Endothelial cell of umbilical vein (primary cell): ENCODE measurements at regions not wholly inside any gene's neighbourhood (a gene's known extent, or its start where the extent isn't known, plus 50 kb on each side); places are given as distances from the start of the nearest gene placed in this dataset.
"Not testable (repeated sequence)": the region's sequence is repeated elsewhere in the genome, so short reads cannot be mapped to it uniquely, and the experiment has no call there.

ENCODE experiments used
- BruUV-seq: library from RNA; stranded (reverse); fragments of 400-500 nt; replicated peaks from 2 replicates; lab custom pipeline; 2021; lab: Mats Ljungman, UMichigan
- CTCF ChIA-PET: fragments of 300-600, 350-600 bp; sonication (Branson Sonifier 250); formaldehyde crosslinking; loops from one replicate; lab custom pipeline; 2021; ENCODE audit warnings: antibody characterized with exemption, inconsistent platforms; lab: Charles Lee
- POLR2A ChIA-PET: fragments of 300-600, 350-600 bp; sonication (Branson Sonifier 250); formaldehyde crosslinking; loops from one replicate; lab custom pipeline; 2021; ENCODE audit warnings: antibody characterized with exemption, inconsistent platforms; lab: Charles Lee
- DNase-seq: peaks from one replicate; pipeline ENCODE4 v3.0.0-alpha.2; 2011; ENCODE audit warnings: low read depth, low spot score
- FAIRE-seq: peaks from 2 replicates; lab custom pipeline; 2011; peaks lifted over from hg19 to GRCh38; lab: Jason Lieb, UNC
- H2AFZ ChIP-seq: 2 replicates; pipeline ENCODE4 v1.6.0; 2012; ENCODE audit warnings: low read depth, low read length, control low read depth, inconsistent platforms
- H3K27ac ChIP-seq: 2 replicates; pipeline ENCODE4 v1.5.1; 2011; ENCODE audit warnings: low read depth, mild to moderate bottlenecking, control low read depth, low read length, moderate library complexity; ENCODE audit not compliant: insufficient read depth
- H3K27me3 ChIP-seq, 2 experiments: 2 replicates each; pipeline versions ENCODE4 v1.6.0 to v1.6.1; 2011; ENCODE audit warnings: low read length in 2 of 2, mixed read lengths in 1 of 2; ENCODE audit not compliant: control insufficient read depth in 2 of 2, insufficient read depth in 2 of 2
- H3K36me3 ChIP-seq, 2 experiments: 2 replicates in 1 of 2; 3 replicates in 1 of 2; pipeline ENCODE4 v1.5.1; 2011; ENCODE audit warnings: low read length in 2 of 2, mild to moderate bottlenecking in 1 of 2, moderate library complexity in 1 of 2; ENCODE audit not compliant: control insufficient read depth in 2 of 2, insufficient read depth in 2 of 2; ENCODE audit errors: extremely low read depth in 1 of 2
- H3K4me1 ChIP-seq: 3 replicates; pipeline ENCODE4 v1.5.1; 2011; ENCODE audit warnings: mild to moderate bottlenecking, low read length; ENCODE audit not compliant: control insufficient read depth, insufficient read depth; ENCODE audit errors: extremely low read depth
- H3K4me2 ChIP-seq: 2 replicates; pipeline ENCODE4 v1.6.1; 2011; ENCODE audit warnings: low read length, control low read depth, mixed read lengths; ENCODE audit not compliant: insufficient read depth
- H3K4me3 ChIP-seq, 3 experiments: fragments of 200-600 bp in 1 of 3; sonication (generic), shearing (Covaris generic) in 1 of 3; replicated peaks in 1 of 3; 2 replicates each; pipeline ENCODE4 v1.5.1; 2011 to 2016; ENCODE audit warnings: control low read depth in 3 of 3, low read length in 3 of 3, mild to moderate bottlenecking in 2 of 3, inconsistent platforms in 1 of 3, low read depth in 1 of 3, moderate library complexity in 1 of 3; ENCODE audit not compliant: insufficient read depth in 1 of 3
- H3K79me2 ChIP-seq: 2 replicates; pipeline ENCODE4 v1.6.0; 2012; ENCODE audit warnings: low read length, inconsistent platforms; ENCODE audit not compliant: control insufficient read depth, insufficient read depth
- H3K9ac ChIP-seq: replicated peaks from 2 replicates; pipeline ENCODE3; 2011; ENCODE audit warnings: low read length, control low read depth; ENCODE audit not compliant: insufficient read depth; ENCODE audit errors: extremely low read depth
- H3K9me1 ChIP-seq: replicated peaks from 3 replicates; pipeline ENCODE4 v1.6.0; 2011; ENCODE audit warnings: mild to moderate bottlenecking, low read length; ENCODE audit not compliant: control insufficient read depth, insufficient read depth; ENCODE audit errors: extremely low read depth
- H3K9me3 ChIP-seq: replicated peaks from 2 replicates; pipeline ENCODE4 v1.5.1; 2012; ENCODE audit warnings: low read length, inconsistent platforms; ENCODE audit not compliant: control insufficient read depth, insufficient read depth
- H4K20me1 ChIP-seq: replicated peaks from 2 replicates; pipeline ENCODE3; 2011; ENCODE audit warnings: mild to moderate bottlenecking, low read length; ENCODE audit not compliant: control insufficient read depth, insufficient read depth; ENCODE audit errors: extremely low read depth
- CTCF ChIP-seq, 2 donors: IDR thresholded peaks; 1 replicate in 1 of 2; 2 replicates in 1 of 2; pipeline ENCODE4 v1.5.1; 2011; ENCODE audit warnings: low read length in 2 of 2, mild to moderate bottlenecking in 2 of 2, moderate library complexity in 2 of 2, control low read depth in 1 of 2, inconsistent platforms in 1 of 2, low read depth in 1 of 2; ENCODE audit not compliant: insufficient read depth in 1 of 2; ENCODE audit errors: extremely low read depth in 1 of 2
- EZH2 ChIP-seq: IDR thresholded peaks from 2 replicates; pipeline ENCODE4 v1.6.1; 2012; ENCODE audit warnings: borderline replicate concordance, low read depth, mild to moderate bottlenecking, moderate library complexity, low read length, inconsistent platforms; ENCODE audit not compliant: severe bottlenecking
- FOS ChIP-seq: IDR thresholded peaks from 2 replicates; pipeline ENCODE4 v1.6.1; 2011; ENCODE audit warnings: mild to moderate bottlenecking, low read length, moderate library complexity, borderline replicate concordance; ENCODE audit not compliant: insufficient read depth
- GATA2 ChIP-seq: IDR thresholded peaks from 2 replicates; pipeline ENCODE4 v1.7.0; 2011; ENCODE audit warnings: low read depth, mild to moderate bottlenecking, moderate library complexity, mixed read lengths, low read length; ENCODE audit not compliant: insufficient read length, insufficient read depth
- JUN ChIP-seq: IDR thresholded peaks from 2 replicates; pipeline ENCODE4 v1.6.1; 2011; ENCODE audit warnings: borderline replicate concordance, low read depth; ENCODE audit not compliant: insufficient read length, insufficient read depth
- MAX ChIP-seq: IDR thresholded peaks from 2 replicates; pipeline ENCODE4 v1.6.1; 2011; ENCODE audit not compliant: insufficient read depth, insufficient read length
- MYC ChIP-seq: IDR thresholded peaks from one replicate; pipeline ENCODE4 v1.6.1; 2011; ENCODE audit warnings: mild to moderate bottlenecking, low read depth, low read length
- POLR2A ChIP-seq: IDR thresholded peaks from 2 replicates; pipeline ENCODE4 v1.6.1; 2012; ENCODE audit warnings: low read depth, mild to moderate bottlenecking, control low read depth, low read length
- POLR2AphosphoS5 ChIP-seq: IDR thresholded peaks from 2 replicates; pipeline ENCODE4 v1.6.1; 2012; ENCODE audit warnings: low read depth, mild to moderate bottlenecking, control low read depth, low read length, moderate library complexity; ENCODE audit not compliant: insufficient read depth
- dilution Hi-C: fragments of 300-500 bp; cut with MboI; formaldehyde crosslinking; loops from one replicate; pipeline ENCODE4 v1.15.0; 2019; ENCODE audit warnings: low sequenced_read_pairs; ENCODE audit not compliant: extremely low pct_ligation_motif_present
- intact Hi-C: fragments of 100-400 bp; cut with micrococcal nuclease; formaldehyde crosslinking; loops from one replicate; pipeline ENCODE4 v1.10.0; 2022

- BruUV-seq: no TSS peak
- H4K20me1 ChIP-seq: no peaks in the 10 kb centered on the region
- H3K79me2 ChIP-seq: no peaks in the 10 kb centered on the region
- dilution Hi-C loops (no loop called here), intact Hi-C loops (no loop called here)
- no peak overlapping the region for H3K4me3 ChIP-seq
- TF ChIP-seq POLR2A: no peak
- TF ChIP-seq EZH2: no peak
- no peak for TF ChIP-seq GATA2
- no peak for TF ChIP-seq FOS
- TF ChIP-seq POLR2AphosphoS5: no peak
- no peak for TF ChIP-seq MYC
- no peak for TF ChIP-seq MAX
- TF ChIP-seq CTCF (IDR thresholded peaks at IDR 0.05; ENCODE audit: extremely low read depth in 1 of 2, insufficient read depth in 1 of 2, low read depth in 1 of 2, low read length in 2 of 2): no peak
- TF ChIP-seq JUN: no peak
- ChIA-PET CTCF (no interaction called here), POLR2A (no interaction called here)
- FAIRE-seq (no peak), DNase-seq (no peak)
- no peaks in the 10 kb centered on the region for H3K27me3 ChIP-seq
- H2AFZ ChIP-seq: no peak overlapping the region
- no peak overlapping the region for H3K9ac ChIP-seq
- no peak overlapping the region for H3K27ac ChIP-seq
- H3K36me3 ChIP-seq: no peaks in the 10 kb centered on the region
- no peak overlapping the region for H3K4me2 ChIP-seq
- no peaks in the 10 kb centered on the region for H3K9me3 ChIP-seq
- H3K9me1 ChIP-seq: no peaks in the 10 kb centered on the region
- H3K4me1 ChIP-seq: no peaks in the 10 kb centered on the region
Measured at GRCh38 chr3:166613365-166613764, 766.7 kb downstream of the ZBBX start.

- H3K9me3 ChIP-seq, H3K4me1 ChIP-seq, H3K4me3 ChIP-seq, H2AFZ ChIP-seq, H3K4me2 ChIP-seq, H3K79me2 ChIP-seq, intact Hi-C loops, CTCF ChIA-PET, H3K27ac ChIP-seq, H3K9ac ChIP-seq, DNase-seq, H3K27me3 ChIP-seq, POLR2A ChIA-PET, H4K20me1 ChIP-seq, BruUV-seq, H3K9me1 ChIP-seq, H3K36me3 ChIP-seq, FAIRE-seq, dilution Hi-C loops: not testable (repeated sequence)
Measured at GRCh38 chr3:166612761-166613160, 767.3 kb downstream of the ZBBX start.
